GM19035 (cell line): ENCODE measurements at regions not wholly inside any gene's neighbourhood (a gene's known extent, or its start where the extent isn't known, plus 50 kb on each side); places are given as distances from the start of the nearest gene placed in this dataset.
"Not testable (repeated sequence)": the region's sequence is repeated elsewhere in the genome, so short reads cannot be mapped to it uniquely, and the experiment has no call there.

Experiments
- ATAC-seq: cut with Tn5 transposase; IDR thresholded peaks from one replicate; pipeline ENCODE4 v1.9.1; 2021; ENCODE audit not compliant: unreplicated experiment

- ATAC-seq, result no peak
Observed at GRCh38 chr12:86713121-86713520, 456.9 kb upstream of the MGAT4C start.

GRCh38 chr12:86712425-86712843 is 456.2 kb upstream of the MGAT4C start:
- no peak for ATAC-seq

- no peak for ATAC-seq
Observed at GRCh38 chr12:86711731-86712130, 455.5 kb upstream of the MGAT4C start.

GRCh38 chr12:86710109-86710508 is 453.9 kb upstream of the MGAT4C start:
- ATAC-seq, result no peak

GRCh38 chr12:86709017-86709416 is 452.8 kb upstream of the MGAT4C start:
- ATAC-seq, result not testable (repeated sequence)

GRCh38 chr12:86698641-86698980 is 442.4 kb upstream of the MGAT4C start:
- ATAC-seq, result no peak

- no peak for ATAC-seq
Observed at GRCh38 chr12:86697916-86698640, 441.9 kb upstream of the MGAT4C start.

GRCh38 chr12:86683568-86684304 is 427.5 kb upstream of the MGAT4C start:
- no peak for ATAC-seq

GRCh38 chr12:86681060-86681459 is 424.9 kb upstream of the MGAT4C start:
- no peak for ATAC-seq

GRCh38 chr12:86675197-86675596 is 419.0 kb upstream of the MGAT4C start:
- no peak for ATAC-seq

GRCh38 chr12:86670986-86671385 is 414.8 kb upstream of the MGAT4C start:
- no peak for ATAC-seq

- no peak for ATAC-seq
Observed at GRCh38 chr12:86669010-86669409, 412.8 kb upstream of the MGAT4C start.

- ATAC-seq, result no peak
Observed at GRCh38 chr12:86666316-86666715, 410.1 kb upstream of the MGAT4C start.

GRCh38 chr12:86663716-86664115 is 407.5 kb upstream of the MGAT4C start:
- no peak for ATAC-seq

GRCh38 chr12:86663173-86663572 is 407.0 kb upstream of the MGAT4C start:
- no peak for ATAC-seq

- ATAC-seq, result no peak
Observed at GRCh38 chr12:86662464-86662863, 406.3 kb upstream of the MGAT4C start.

GRCh38 chr12:86660488-86661147 is 404.4 kb upstream of the MGAT4C start:
- ATAC-seq, result no peak

- no peak for ATAC-seq
Observed at GRCh38 chr12:86659985-86660384, 403.8 kb upstream of the MGAT4C start.

GRCh38 chr12:86658303-86658702 is 402.1 kb upstream of the MGAT4C start:
- ATAC-seq, result no peak

GRCh38 chr12:86647800-86648199 is 391.6 kb upstream of the MGAT4C start:
- no peak for ATAC-seq

GRCh38 chr12:86634456-86635410 is 378.5 kb upstream of the MGAT4C start:
- no peak for ATAC-seq
